Activated T-cell treated with anti-CD3 and anti-CD28 coated beads, Interleukin-2, amount 50 U/mL, for 24 hours (primary cell): ENCODE measurements at regions not wholly inside any gene's neighbourhood (a gene's known extent, or its start where the extent isn't known, plus 50 kb on each side); places are given as distances from the start of the nearest gene placed in this dataset.

ENCODE experiments used
- DNase-seq: peaks from one replicate; pipeline ENCODE4 v3.0.0-alpha.2; 2020
- H3K27ac Mint-ChIP-seq: 2 replicates; pipeline ENCODE4 v1.8.0; 2020; ENCODE audit warnings: mild to moderate bottlenecking, mixed read lengths
- H3K27me3 Mint-ChIP-seq: 2 replicates; pipeline ENCODE4 v1.8.0; 2020; ENCODE audit warnings: mixed read lengths
- H3K36me3 Mint-ChIP-seq: 2 replicates; pipeline ENCODE4 v1.8.0; 2020; ENCODE audit warnings: low read depth, mixed read lengths
- H3K4me1 Mint-ChIP-seq: 2 replicates; pipeline ENCODE4 v1.8.0; 2020; ENCODE audit warnings: low read depth, mixed read lengths
- H3K4me3 Mint-ChIP-seq: 2 replicates; pipeline ENCODE4 v1.8.0; 2020; ENCODE audit warnings: mild to moderate bottlenecking, moderate library complexity, mixed read lengths
- H3K9me3 Mint-ChIP-seq: 2 replicates; pipeline ENCODE4 v1.8.0; 2020; ENCODE audit warnings: mixed read lengths

GRCh38 chr2:2567776-2568175 is 236.7 kb upstream of the MYT1L start:
- Mint-ChIP-seq H3K36me3 (no peaks in the 10 kb centered on the region), H3K9me3 (no peaks in the 10 kb centered on the region), H3K4me3 (no peak overlapping the region), H3K27me3 (no peaks in the 10 kb centered on the region), H3K4me1 (no peaks in the 10 kb centered on the region), H3K27ac (no peak overlapping the region)
- DNase-seq: no peak

- Mint-ChIP-seq H3K4me1 (no peaks in the 10 kb centered on the region), H3K36me3 (no peaks in the 10 kb centered on the region), H3K27ac (no peak overlapping the region), H3K9me3 (no peaks in the 10 kb centered on the region), H3K4me3 (no peak overlapping the region), H3K27me3 (no peaks in the 10 kb centered on the region)
- DNase-seq: no peak
Observed at GRCh38 chr2:2566396-2567323, 235.6 kb upstream of the MYT1L start.

GRCh38 chr2:2565671-2566070 is 234.6 kb upstream of the MYT1L start:
- no peak for DNase-seq
- Mint-ChIP-seq H3K9me3 (no peaks in the 10 kb centered on the region), H3K36me3 (no peaks in the 10 kb centered on the region), H3K4me1 (no peaks in the 10 kb centered on the region), H3K27ac (no peak overlapping the region), H3K4me3 (no peak overlapping the region), H3K27me3 (no peaks in the 10 kb centered on the region)

- Mint-ChIP-seq H3K4me1 (no peaks in the 10 kb centered on the region), H3K27ac (no peak overlapping the region), H3K36me3 (no peaks in the 10 kb centered on the region), H3K4me3 (no peak overlapping the region), H3K9me3 (no peaks in the 10 kb centered on the region), H3K27me3 (no peaks in the 10 kb centered on the region)
- DNase-seq: no peak
Observed at GRCh38 chr2:2564300-2565078, 233.4 kb upstream of the MYT1L start.

- H3K27ac Mint-ChIP-seq: no peak overlapping the region
- no peaks in the 10 kb centered on the region for H3K36me3 Mint-ChIP-seq
- H3K4me3 Mint-ChIP-seq: no peak overlapping the region
- H3K4me1 Mint-ChIP-seq: no peaks in the 10 kb centered on the region
- no peaks in the 10 kb centered on the region for H3K9me3 Mint-ChIP-seq
- no peaks in the 10 kb centered on the region for H3K27me3 Mint-ChIP-seq
- DNase-seq: no peak
Observed at GRCh38 chr2:2563309-2563860, 232.3 kb upstream of the MYT1L start.

GRCh38 chr2:2562867-2563266 is 231.8 kb upstream of the MYT1L start:
- Mint-ChIP-seq H3K27me3 (no peaks in the 10 kb centered on the region), H3K36me3 (no peaks in the 10 kb centered on the region), H3K4me1 (no peaks in the 10 kb centered on the region), H3K4me3 (no peak overlapping the region), H3K27ac (no peak overlapping the region), H3K9me3 (no peaks in the 10 kb centered on the region)
- DNase-seq: no peak

- Mint-ChIP-seq H3K27me3 (no peaks in the 10 kb centered on the region), H3K27ac (no peak overlapping the region), H3K9me3 (peaks cover 3% of the 10 kb centered on the region), H3K4me3 (no peak overlapping the region), H3K36me3 (no peaks in the 10 kb centered on the region), H3K4me1 (no peaks in the 10 kb centered on the region)
- DNase-seq: no peak
Observed at GRCh38 chr2:2561346-2562095, 230.4 kb upstream of the MYT1L start.

GRCh38 chr2:2560374-2561015 is 229.4 kb upstream of the MYT1L start:
- Mint-ChIP-seq H3K4me1 (no peaks in the 10 kb centered on the region), H3K27ac (no peak overlapping the region), H3K36me3 (no peaks in the 10 kb centered on the region), H3K9me3 (peaks cover 4% of the 10 kb centered on the region), H3K27me3 (no peaks in the 10 kb centered on the region), H3K4me3 (no peak overlapping the region)
- no peak for DNase-seq

- H3K36me3 Mint-ChIP-seq: no peaks in the 10 kb centered on the region
- H3K27me3 Mint-ChIP-seq: no peaks in the 10 kb centered on the region
- DNase-seq: no peak
- peaks cover 7% of the 10 kb centered on the region for H3K9me3 Mint-ChIP-seq
- H3K4me1 Mint-ChIP-seq: no peaks in the 10 kb centered on the region
- H3K4me3 Mint-ChIP-seq: no peak overlapping the region
- H3K27ac Mint-ChIP-seq: no peak overlapping the region
Observed at GRCh38 chr2:2558476-2558875, 227.4 kb upstream of the MYT1L start.

- H3K4me3 Mint-ChIP-seq: no peak overlapping the region
- H3K4me1 Mint-ChIP-seq: no peaks in the 10 kb centered on the region
- peaks cover 14% of the 10 kb centered on the region for H3K9me3 Mint-ChIP-seq
- H3K36me3 Mint-ChIP-seq: no peaks in the 10 kb centered on the region
- no peaks in the 10 kb centered on the region for H3K27me3 Mint-ChIP-seq
- H3K27ac Mint-ChIP-seq: no peak overlapping the region
- no peak for DNase-seq
Observed at GRCh38 chr2:2557475-2557874, 226.4 kb upstream of the MYT1L start.

GRCh38 chr2:2550856-2551255 is 219.8 kb upstream of the MYT1L start:
- peaks cover 19% of the 10 kb centered on the region for H3K9me3 Mint-ChIP-seq
- H3K4me3 Mint-ChIP-seq: no peak overlapping the region
- no peak overlapping the region for H3K27ac Mint-ChIP-seq
- no peaks in the 10 kb centered on the region for H3K36me3 Mint-ChIP-seq
- no peaks in the 10 kb centered on the region for H3K4me1 Mint-ChIP-seq
- no peak for DNase-seq
- no peaks in the 10 kb centered on the region for H3K27me3 Mint-ChIP-seq

GRCh38 chr2:2547911-2548310 is 216.8 kb upstream of the MYT1L start:
- Mint-ChIP-seq H3K27ac (no peak overlapping the region), H3K36me3 (no peaks in the 10 kb centered on the region), H3K27me3 (no peaks in the 10 kb centered on the region), H3K4me1 (no peaks in the 10 kb centered on the region), H3K4me3 (no peak overlapping the region), H3K9me3 (peaks cover 11% of the 10 kb centered on the region)
- no peak for DNase-seq

- no peaks in the 10 kb centered on the region for H3K36me3 Mint-ChIP-seq
- DNase-seq: no peak
Observed at GRCh38 chr2:2547451-2547850, 216.4 kb upstream of the MYT1L start.

GRCh38 chr2:2546046-2546445 is 215.0 kb upstream of the MYT1L start:
- no peak overlapping the region for H3K4me3 Mint-ChIP-seq
- peaks cover 1% of the 10 kb centered on the region for H3K9me3 Mint-ChIP-seq
- no peak for DNase-seq
- H3K27ac Mint-ChIP-seq: no peak overlapping the region
- H3K27me3 Mint-ChIP-seq: no peaks in the 10 kb centered on the region
- H3K36me3 Mint-ChIP-seq: no peaks in the 10 kb centered on the region
- H3K4me1 Mint-ChIP-seq: no peaks in the 10 kb centered on the region

More at GRCh38 chr2:2547451-2547850, 216.4 kb upstream of the MYT1L start:
- Mint-ChIP-seq H3K27me3 (no peaks in the 10 kb centered on the region), H3K4me1 (no peaks in the 10 kb centered on the region), H3K27ac (no peak overlapping the region), H3K9me3 (peaks cover 9% of the 10 kb centered on the region), H3K4me3 (no peak overlapping the region)
